K562 (cell line): ENCODE measurements at regions not wholly inside any gene's neighbourhood (a gene's known extent, or its start where the extent isn't known, plus 50 kb on each side); places are given as distances from the start of the nearest gene placed in this dataset.

Experiments
- ATAC-seq: fragments of 200-7000 bp; cut with Tn5 transposase; 3 replicates; pipeline ENCODE4 v1.9.1; 2020; ENCODE audit warnings: moderate library complexity
- BruUV-seq: library from RNA; stranded (reverse); fragments of 400-500 nt; replicated peaks from 2 replicates; lab custom pipeline; 2021; lab: Mats Ljungman, UMichigan
- CTCF ChIA-PET: fragments of 300-600 bp; formaldehyde crosslinking; extraction: SDS; loops from one replicate; lab custom pipeline; 2021; ENCODE audit warnings: low intra/inter-chr PET ratio; lab: Yijun Ruan, JAX
- POLR2A ChIA-PET: fragments of 300-600, 350-650 bp; sonication (Branson Sonifier 250); formaldehyde crosslinking; extraction: SDS; loops from one replicate; lab custom pipeline; 2021; ENCODE audit warnings: antibody characterized with exemption, inconsistent platforms; lab: Yijun Ruan, JAX
- DNase-seq, 4 experiments: peaks; one replicate each; pipeline versions ENCODE4 v3.0.0 to v3.0.0-alpha.2; 2011 to 2018; ENCODE audit warnings: low spot score in 3 of 4, mixed read lengths in 3 of 4; ENCODE audit errors: extremely low read depth in 1 of 4
- FAIRE-seq: peaks from 2 replicates; lab custom pipeline; 2011; peaks lifted over from hg19 to GRCh38; lab: Jason Lieb, UNC
- H2AFZ ChIP-seq: 2 replicates; pipeline ENCODE4 v1.6.0; 2011; ENCODE audit warnings: low read depth, low read length, control low read depth, inconsistent platforms
- H3K27ac ChIP-seq: fragments of 200-600 bp; 3 replicates; pipeline ENCODE4 v1.8.0; 2011; ENCODE audit warnings: low read depth, mild to moderate bottlenecking, control low read depth, inconsistent platforms, low read length, moderate library complexity, mixed read lengths; ENCODE audit errors: extremely low read depth
- H3K27me3 ChIP-seq, 2 experiments: fragments of 300-600 bp in 1 of 2; 2 replicates in 1 of 2; 3 replicates in 1 of 2; pipeline versions ENCODE4 v1.6.0 to v1.8.0; 2011; ENCODE audit warnings: inconsistent platforms in 2 of 2, low read length in 2 of 2, mild to moderate bottlenecking in 1 of 2, mixed read lengths in 1 of 2, moderate library complexity in 1 of 2; ENCODE audit not compliant: control insufficient read depth in 2 of 2, insufficient read depth in 2 of 2
- H3K36me3 ChIP-seq: fragments of 300-600 bp; 3 replicates; pipeline ENCODE4 v1.8.0; 2011; ENCODE audit warnings: mild to moderate bottlenecking, low read length, inconsistent platforms; ENCODE audit not compliant: control insufficient read depth, insufficient read depth
- H3K4me1 ChIP-seq, 2 experiments: fragments of 200-600 bp in 1 of 2; replicated peaks in 1 of 2; 2 replicates in 1 of 2; 3 replicates in 1 of 2; pipeline versions ENCODE4 v1.5.1 to v1.8.0; 2011; ENCODE audit warnings: inconsistent platforms in 2 of 2, low read length in 2 of 2, mild to moderate bottlenecking in 1 of 2, mixed read lengths in 1 of 2, moderate library complexity in 1 of 2; ENCODE audit not compliant: control insufficient read depth in 2 of 2, insufficient read depth in 2 of 2
- H3K4me2 ChIP-seq: 2 replicates; pipeline ENCODE4 v1.6.1; 2011; ENCODE audit warnings: low read length, control low read depth, inconsistent platforms, mixed read lengths; ENCODE audit not compliant: insufficient read depth
- H3K4me3 ChIP-seq: fragments of 200-600 bp; sonication (generic), shearing (Covaris generic); 2 replicates; pipeline ENCODE4 v1.5.1; 2016; ENCODE audit warnings: control low read depth, inconsistent platforms
- H3K79me2 ChIP-seq: fragments of 200-600 bp; 3 replicates; pipeline ENCODE4 v1.8.0; 2011; ENCODE audit warnings: low read length, inconsistent platforms; ENCODE audit not compliant: control insufficient read depth, insufficient read depth
- H3K9ac ChIP-seq, 2 experiments: 2 replicates each; pipeline versions ENCODE4 v1.6.0 to v1.6.1; 2011; ENCODE audit warnings: low read depth in 2 of 2, low read length in 2 of 2, control low read depth in 1 of 2, inconsistent platforms in 1 of 2, mild to moderate bottlenecking in 1 of 2, mixed read lengths in 1 of 2; ENCODE audit not compliant: insufficient read depth in 1 of 2
- H3K9me1 ChIP-seq: one replicate; pipeline ENCODE4 v1.6.0; 2011; ENCODE audit warnings: inconsistent platforms, mild to moderate bottlenecking, low read length, moderate library complexity; ENCODE audit not compliant: control insufficient read depth, insufficient read depth
- H3K9me3 ChIP-seq: replicated peaks from 2 replicates; pipeline ENCODE4 v1.5.1; 2011; ENCODE audit warnings: low read depth, low read length, inconsistent platforms; ENCODE audit not compliant: control insufficient read depth, insufficient read depth
- H4K20me1 ChIP-seq: replicated peaks from 2 replicates; pipeline ENCODE4 v1.6.1; 2011; ENCODE audit warnings: low read length, inconsistent platforms, mixed read lengths; ENCODE audit not compliant: control insufficient read depth, insufficient read depth
- CBX3 ChIP-seq, 2 experiments: IDR thresholded peaks; 1 replicate in 1 of 2; 2 replicates in 1 of 2; pipeline ENCODE4 v1.6.1; 2012; ENCODE audit warnings: inconsistent platforms in 2 of 2, low read length in 2 of 2, borderline replicate concordance in 1 of 2, control low read depth in 1 of 2
- ELF1 ChIP-seq: fragments of 200-800 bp; sonication (Bioruptor generic); IDR thresholded peaks from 2 replicates; pipeline ENCODE4 v1.6.1; 2016; ENCODE audit warnings: missing genetic modification characterization, missing compliant biosample characterization
- NELFE ChIP-seq: IDR thresholded peaks from 2 replicates; pipeline ENCODE4 v1.6.1; 2011; ENCODE audit warnings: mild to moderate bottlenecking; ENCODE audit not compliant: insufficient read depth, insufficient read length
- RB1 ChIP-seq: fragments of 450-650 bp; IDR thresholded peaks from 2 replicates; pipeline ENCODE4 v1.6.1; 2017; ENCODE audit warnings: low read depth, mild to moderate bottlenecking
- TSC22D4 ChIP-seq: fragments of 450-650 bp; IDR thresholded peaks from 2 replicates; pipeline ENCODE4 v1.6.1; 2016; ENCODE audit warnings: missing genetic modification characterization, missing biosample characterization, control low read depth
- ZBED1 ChIP-seq: IDR thresholded peaks from 2 replicates; pipeline ENCODE4 v1.6.1; 2014
- ZNF280A ChIP-seq: fragments of 450-650 bp; IDR thresholded peaks from 2 replicates; pipeline ENCODE4 v1.6.1; 2018; ENCODE audit warnings: mild to moderate bottlenecking, low read depth; ENCODE audit not compliant: partially characterized antibody
- ZNF436 ChIP-seq: fragments of 250-450, 450-650 bp; sonication (Bioruptor Pico); formaldehyde crosslinking; IDR thresholded peaks from 2 replicates; pipeline ENCODE4 v1.7.0; 2020; ENCODE audit warnings: mild to moderate bottlenecking
- ZNF586 ChIP-seq: fragments of 450-650 bp; formaldehyde crosslinking; conservative IDR thresholded peaks from 2 replicates; pipeline ENCODE4 v1.4.0; 2020; ENCODE audit warnings: mild to moderate bottlenecking, moderate library complexity
- ZNF668 ChIP-seq: fragments of 250-450 bp; sonication (Bioruptor Pico); IDR thresholded peaks from 2 replicates; pipeline ENCODE4 v1.8.0; 2022; ENCODE audit warnings: mild to moderate bottlenecking, inconsistent platforms
- ZSCAN29 ChIP-seq: fragments of 450-650 bp; IDR thresholded peaks from 2 replicates; pipeline ENCODE4 v1.6.1; 2017
- WGBS: fragments of 100-300 bp; shearing (Covaris generic); methylation state at CpG from one replicate; pipeline ENCODE4 v1.1.6; 2016; ENCODE audit warnings: low coverage, mixed read lengths; ENCODE audit not compliant: insufficient coverage; ENCODE audit errors: missing lambda C conversion rate; 5-methylcytosine and 5-hydroxymethylcytosine counted together
- in situ Hi-C: fragments of 300-500 bp; cut with MboI; formaldehyde crosslinking; loops from 4 replicates; pipeline ENCODE4 v1.15.0; 2018; ENCODE audit warnings: inconsistent platforms, mixed read lengths
- intact Hi-C: fragments of 100-400 bp; cut with micrococcal nuclease; formaldehyde crosslinking; loops from 2 replicates; pipeline ENCODE4 v1.14.2; 2022

GRCh38 chr2:175350105-175350504 is 168.6 kb upstream of the ATP5MC3 start:
- in situ Hi-C loops (no loop called here), intact Hi-C loops (no loop called here)
- WGBS: 1% methylated on average over 5 of the region's 5 CpGs
- Histone ChIP-seq H3K4me2 (no peak overlapping the region), H2AFZ (no peak overlapping the region), H3K27me3 (peaks cover 2 to 10% of the 10 kb centered on the region in 2 experiments; a peak in 4 of 5 replicates), H3K79me2 (no peaks in the 10 kb centered on the region), H3K9me3 (no peaks in the 10 kb centered on the region), H3K27ac (no peak overlapping the region), H3K4me3 (no peak overlapping the region), H3K36me3 (no peaks in the 10 kb centered on the region), H3K4me1 (no peaks in the 10 kb centered on the region), H3K9ac (no peak overlapping the region), H4K20me1 (no peaks in the 10 kb centered on the region; the same call in 1 of the 2 replicates), H3K9me1 (no peaks in the 10 kb centered on the region)
- FAIRE-seq: no peak
- no peak for TF ChIP-seq CBX3 (IDR thresholded peaks at IDR 0.05; ENCODE audit: borderline replicate concordance in 1 of 2, low read length in 2 of 2)
- no peak for TF ChIP-seq ZNF436 (CRISPR knock-in tag)
- TF ChIP-seq ZSCAN29: no peak
- TF ChIP-seq RB1: no peak
- TF ChIP-seq ZNF586 (CRISPR knock-in tag): no peak
- TF ChIP-seq ZNF668: no peak
- no peak for TF ChIP-seq ELF1 (tag)
- TF ChIP-seq ZBED1: no peak
- no peak for DNase-seq
- ChIA-PET CTCF (interaction anchor here (0.6 kb wide), 1 partner anchor 597 kb away, joined by 4 read pairs; no protein-coding TSS in a partner anchor), POLR2A (interaction anchor here (0.6 kb wide), 1 partner anchor 426 kb away, joined by 3 read pairs; no protein-coding TSS in a partner anchor)
- no peak for ATAC-seq
- no TSS peak for BruUV-seq

GRCh38 chr2:175342085-175342484 is 160.6 kb upstream of the ATP5MC3 start:
- ChIA-PET POLR2A (no interaction called here), CTCF (no interaction called here)
- H3K27ac ChIP-seq: no peak overlapping the region
- H3K9ac ChIP-seq: no peak overlapping the region
- H3K27me3 ChIP-seq: no peaks in the 10 kb centered on the region
- no peak overlapping the region for H2AFZ ChIP-seq
- in situ Hi-C loops (no loop called here), intact Hi-C loops (no loop called here)
- H3K9me1 ChIP-seq: no peaks in the 10 kb centered on the region
- no peaks in the 10 kb centered on the region for H3K36me3 ChIP-seq
- no peaks in the 10 kb centered on the region for H4K20me1 ChIP-seq
- ATAC-seq (no peak), FAIRE-seq (no peak), DNase-seq (no peak)
- H3K79me2 ChIP-seq: no peaks in the 10 kb centered on the region
- no peak overlapping the region for H3K4me2 ChIP-seq
- no TSS peak for BruUV-seq
- no peak overlapping the region for H3K4me3 ChIP-seq
- TF ChIP-seq ZNF280A (peak; percentile 73), NELFE (no peak), TSC22D4 (tag) (no peak)
- H3K4me1 ChIP-seq: no peaks in the 10 kb centered on the region
- peaks cover 7% of the 10 kb centered on the region for H3K9me3 ChIP-seq
